GM06990 (cell line): ENCODE measurements at regions not wholly inside any gene's neighbourhood (a gene's known extent, or its start where the extent isn't known, plus 50 kb on each side); places are given as distances from the start of the nearest gene placed in this dataset.

Experiments
- DNase-seq: peaks from one replicate; pipeline ENCODE4 v3.0.0-alpha.2; 2011; ENCODE audit not compliant: insufficient read length; ENCODE audit errors: extremely low read depth
- H3K27me3 ChIP-seq: replicated peaks from 2 replicates; pipeline ENCODE4 v1.6.0; 2011; ENCODE audit warnings: low read length; ENCODE audit not compliant: control insufficient read depth, insufficient read depth
- H3K36me3 ChIP-seq: 2 replicates; pipeline ENCODE4 v1.5.1; 2011; ENCODE audit warnings: low read length; ENCODE audit not compliant: control insufficient read depth, insufficient read depth
- H3K4me3 ChIP-seq: replicated peaks from 2 replicates; pipeline ENCODE4 v1.5.1; 2011; ENCODE audit warnings: low read depth, mild to moderate bottlenecking, control low read depth, low read length
- TF ChIP-seq, protein P1 (sequence below): IDR thresholded peaks from 2 replicates; pipeline ENCODE4 v1.5.1; 2011; ENCODE audit warnings: low read length, control low read depth, mild to moderate bottlenecking, inconsistent platforms; ENCODE audit not compliant: insufficient read depth, poor library complexity, severe bottlenecking

GRCh38 chr20:40754339-40754943 is 65.4 kb upstream of the MAFB start:
- no peak for DNase-seq
- H3K4me3 ChIP-seq: no peak overlapping the region
- no peaks in the 10 kb centered on the region for H3K36me3 ChIP-seq
- TF ChIP-seq, protein P1, sequence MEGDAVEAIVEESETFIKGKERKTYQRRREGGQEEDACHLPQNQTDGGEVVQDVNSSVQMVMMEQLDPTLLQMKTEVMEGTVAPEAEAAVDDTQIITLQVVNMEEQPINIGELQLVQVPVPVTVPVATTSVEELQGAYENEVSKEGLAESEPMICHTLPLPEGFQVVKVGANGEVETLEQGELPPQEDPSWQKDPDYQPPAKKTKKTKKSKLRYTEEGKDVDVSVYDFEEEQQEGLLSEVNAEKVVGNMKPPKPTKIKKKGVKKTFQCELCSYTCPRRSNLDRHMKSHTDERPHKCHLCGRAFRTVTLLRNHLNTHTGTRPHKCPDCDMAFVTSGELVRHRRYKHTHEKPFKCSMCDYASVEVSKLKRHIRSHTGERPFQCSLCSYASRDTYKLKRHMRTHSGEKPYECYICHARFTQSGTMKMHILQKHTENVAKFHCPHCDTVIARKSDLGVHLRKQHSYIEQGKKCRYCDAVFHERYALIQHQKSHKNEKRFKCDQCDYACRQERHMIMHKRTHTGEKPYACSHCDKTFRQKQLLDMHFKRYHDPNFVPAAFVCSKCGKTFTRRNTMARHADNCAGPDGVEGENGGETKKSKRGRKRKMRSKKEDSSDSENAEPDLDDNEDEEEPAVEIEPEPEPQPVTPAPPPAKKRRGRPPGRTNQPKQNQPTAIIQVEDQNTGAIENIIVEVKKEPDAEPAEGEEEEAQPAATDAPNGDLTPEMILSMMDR: no peak
- H3K27me3 ChIP-seq: no peaks in the 10 kb centered on the region

DNA sequence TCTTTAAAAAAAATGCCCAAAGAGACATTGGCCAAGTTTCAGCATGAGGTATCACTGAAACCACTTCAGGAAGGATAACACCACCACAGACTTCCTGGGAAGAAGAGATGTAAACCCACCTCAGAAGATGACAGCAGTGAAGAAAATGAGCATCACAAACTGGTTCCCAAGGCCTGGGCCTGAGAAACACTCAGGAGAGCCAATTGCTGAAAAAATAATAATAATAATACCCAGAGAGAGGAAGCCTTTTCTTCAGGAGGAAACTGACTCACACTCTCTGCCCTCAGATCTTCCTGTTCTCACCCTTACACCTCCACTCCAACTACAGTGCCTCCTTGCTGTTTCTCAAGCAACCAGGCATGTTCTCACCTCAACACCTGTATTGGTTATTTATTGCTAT is 68.1 kb upstream of the MAFB start:
- TF ChIP-seq, protein P1: no peak
- DNase-seq: no peak
- no peaks in the 10 kb centered on the region for H3K27me3 ChIP-seq
- no peak overlapping the region for H3K4me3 ChIP-seq
- H3K36me3 ChIP-seq: no peaks in the 10 kb centered on the region

DNA sequence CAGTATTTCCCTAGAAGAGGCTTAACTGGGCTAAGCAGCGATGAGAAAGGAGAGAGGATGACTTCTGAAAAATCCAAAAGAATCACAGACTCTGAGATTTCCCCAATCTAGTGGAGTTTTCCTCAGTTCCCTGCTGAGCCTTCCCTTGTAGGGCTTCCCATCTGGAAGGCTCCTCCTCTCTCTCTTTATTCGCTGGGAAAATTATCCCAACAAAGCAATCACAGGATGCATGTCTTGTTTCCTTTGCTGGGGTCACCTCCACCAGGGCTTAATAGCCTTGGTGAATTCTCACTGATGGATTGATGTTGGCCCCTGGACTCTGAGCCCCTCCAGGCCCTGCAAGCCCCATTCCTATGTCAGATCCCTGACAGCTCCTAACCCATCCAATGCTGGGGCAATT is 69.8 kb upstream of the MAFB start:
- H3K36me3 ChIP-seq: no peaks in the 10 kb centered on the region
- no peaks in the 10 kb centered on the region for H3K27me3 ChIP-seq
- no peak overlapping the region for H3K4me3 ChIP-seq
- no peak for DNase-seq
- TF ChIP-seq, protein P1: no peak

- no peak for DNase-seq
- Histone ChIP-seq H3K4me3 (no peak overlapping the region), H3K27me3 (peaks cover 2% of the 10 kb centered on the region; the same call in 1 of the 2 replicates), H3K36me3 (no peaks in the 10 kb centered on the region)
- TF ChIP-seq, protein P1: no peak
Measured at GRCh38 chr20:40760399-40760798, 71.4 kb upstream of the MAFB start.

DNA sequence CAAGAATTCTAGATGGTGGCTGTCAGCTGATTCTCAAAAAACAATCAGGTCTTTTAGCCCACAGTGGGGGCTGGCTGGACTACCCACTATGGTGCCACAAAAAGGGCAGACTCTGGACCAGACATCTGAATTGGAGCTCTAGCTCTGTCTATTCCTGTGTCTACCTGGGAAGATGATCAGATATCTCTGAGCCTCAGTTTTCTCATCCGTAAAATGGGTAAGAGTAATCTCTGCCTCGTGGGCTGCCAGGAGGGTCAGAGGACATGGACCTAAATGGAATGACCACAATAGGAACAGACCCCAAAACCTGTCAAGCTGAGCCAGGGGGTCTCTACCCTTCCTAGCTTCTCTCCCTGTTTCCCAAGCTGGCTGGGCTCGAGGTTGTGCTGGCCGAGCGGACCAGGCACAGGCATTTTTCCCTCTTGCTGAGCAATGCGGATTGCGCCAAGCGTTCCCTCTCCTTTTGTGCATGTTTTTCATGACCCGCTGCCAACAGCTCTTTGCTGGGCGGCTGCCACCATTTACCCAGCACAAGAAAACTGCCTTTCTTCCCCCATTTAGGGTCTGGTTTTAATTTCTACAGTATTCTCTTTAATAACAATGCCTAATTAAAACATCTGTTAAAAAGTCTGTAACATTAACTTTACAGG is 74.7 kb upstream of the MAFB start:
- DNase-seq: no peak
- TF ChIP-seq, protein P1: no peak
- Histone ChIP-seq H3K36me3 (no peaks in the 10 kb centered on the region), H3K27me3 (peaks cover 2% of the 10 kb centered on the region; the same call in 1 of the 2 replicates), H3K4me3 (no peak overlapping the region)
